Fibroblast of the conjunctiva (primary cell): ENCODE measurements at regions not wholly inside any gene's neighbourhood (a gene's known extent, or its start where the extent isn't known, plus 50 kb on each side); places are given as distances from the start of the nearest gene placed in this dataset.
A peak's percentile ranks its signal among the peaks of the same experiment; 100 is the strongest.

Experiments used
- DNase-seq: peaks from one replicate; pipeline ENCODE4 v3.0.0-alpha.2; 2010; ENCODE audit warnings: low read depth

DNA sequence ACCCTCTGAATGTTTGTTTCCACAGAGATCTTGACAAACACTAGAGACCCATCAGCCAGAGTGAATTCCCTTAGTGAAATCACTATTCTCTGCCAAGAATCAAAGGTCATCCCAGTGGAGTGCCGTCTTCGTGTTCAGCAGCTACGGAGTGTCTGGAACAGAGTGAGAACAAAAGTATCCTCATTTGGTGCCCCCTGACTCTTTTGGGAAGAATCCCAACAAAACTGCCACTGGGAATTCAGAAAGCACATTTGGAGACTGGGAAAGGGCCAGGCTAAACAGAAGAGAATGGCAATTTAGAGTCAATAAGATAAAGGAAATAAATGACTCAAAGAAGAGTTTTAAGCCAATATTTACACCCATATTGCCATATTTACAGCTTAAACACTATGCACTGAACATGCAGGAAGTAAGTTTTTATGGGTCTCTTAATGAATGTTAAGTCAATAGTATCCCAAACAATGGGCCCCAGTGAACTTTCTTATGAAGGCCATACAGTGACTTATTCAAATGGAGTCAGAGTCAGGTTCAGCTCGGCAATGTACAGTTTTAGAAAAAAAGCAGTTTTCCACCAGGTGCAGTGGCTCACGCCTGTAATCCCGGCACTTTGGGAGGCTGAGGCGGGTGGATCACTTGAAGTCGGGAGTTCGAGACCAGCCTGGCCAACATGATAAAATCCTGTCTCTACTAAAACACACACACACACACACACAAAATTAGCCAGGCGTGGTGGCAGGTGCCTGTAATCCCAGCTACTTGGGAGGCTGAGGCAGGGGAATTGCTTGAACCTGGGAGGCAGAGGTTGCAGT is 392.6 kb downstream of the KLF5 start:
- DNase-seq, result no peak

GRCh38 chr13:73450583-73450982 is 391.8 kb downstream of the KLF5 start:
- no peak for DNase-seq

- DNase-seq, result no peak
These were observed 390.4 kb downstream of the KLF5 start for GRCh38 chr13:73449252-73449651.

GRCh38 chr13:73440296-73440895 is 381.6 kb downstream of the KLF5 start:
- no peak for DNase-seq

GRCh38 chr13:73433890-73434289 is 375.1 kb downstream of the KLF5 start:
- DNase-seq, result no peak

GRCh38 chr13:73433458-73433857 is 374.7 kb downstream of the KLF5 start:
- no peak for DNase-seq

DNA sequence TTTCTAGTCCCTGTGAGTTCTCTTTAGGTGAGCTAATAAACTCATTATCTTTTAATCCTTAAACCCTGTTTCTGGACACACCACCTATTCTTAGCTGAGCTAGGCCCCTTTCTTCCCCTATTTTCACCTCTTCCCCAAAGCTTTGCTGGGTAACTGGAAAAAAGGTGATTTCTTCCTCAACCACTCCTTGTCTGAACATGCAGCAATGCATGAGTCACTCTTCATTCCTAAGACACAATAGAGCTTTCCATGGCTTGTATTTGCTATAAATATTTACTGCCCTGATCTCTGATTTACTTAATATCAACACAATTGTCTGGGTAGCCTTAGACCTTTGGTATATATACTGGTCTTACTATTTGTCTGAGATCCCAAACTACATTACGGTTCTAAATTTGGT is 370.9 kb downstream of the KLF5 start:
- no peak for DNase-seq

- no peak for DNase-seq
These were observed 369.9 kb downstream of the KLF5 start for GRCh38 chr13:73428706-73429105.

GRCh38 chr13:73428137-73428536 is 369.3 kb downstream of the KLF5 start:
- DNase-seq, result peak; percentile 28

- no peak for DNase-seq
These were observed 364.2 kb downstream of the KLF5 start for GRCh38 chr13:73422973-73423372.

DNA sequence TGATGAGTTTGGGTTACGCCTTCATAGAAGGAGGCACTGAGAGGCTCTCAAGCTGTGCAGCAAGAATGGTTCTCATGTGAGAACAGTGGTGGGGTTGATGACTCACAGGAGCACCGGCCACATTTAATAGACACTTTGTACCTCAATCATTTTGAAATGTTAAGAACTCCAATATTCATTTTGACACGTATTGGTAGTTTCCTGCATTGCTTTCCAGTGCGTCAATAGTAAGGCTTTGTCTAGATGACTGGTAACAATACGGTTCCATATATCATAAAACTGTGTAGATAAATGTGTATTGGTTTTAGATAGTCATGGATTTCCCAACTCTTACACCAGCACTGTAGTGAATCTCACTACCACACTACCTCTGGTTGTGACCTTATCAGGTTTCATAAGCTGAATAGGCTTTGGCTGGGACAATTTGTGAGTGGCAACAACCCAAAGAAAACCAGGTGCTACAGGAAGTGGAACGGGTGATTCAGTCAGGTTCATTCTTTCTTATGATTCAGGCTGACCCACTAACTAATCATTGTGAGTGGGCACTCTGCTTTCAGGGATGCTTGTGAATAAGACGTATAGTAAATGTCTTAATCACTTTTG is 362.6 kb downstream of the KLF5 start:
- no peak for DNase-seq

DNA sequence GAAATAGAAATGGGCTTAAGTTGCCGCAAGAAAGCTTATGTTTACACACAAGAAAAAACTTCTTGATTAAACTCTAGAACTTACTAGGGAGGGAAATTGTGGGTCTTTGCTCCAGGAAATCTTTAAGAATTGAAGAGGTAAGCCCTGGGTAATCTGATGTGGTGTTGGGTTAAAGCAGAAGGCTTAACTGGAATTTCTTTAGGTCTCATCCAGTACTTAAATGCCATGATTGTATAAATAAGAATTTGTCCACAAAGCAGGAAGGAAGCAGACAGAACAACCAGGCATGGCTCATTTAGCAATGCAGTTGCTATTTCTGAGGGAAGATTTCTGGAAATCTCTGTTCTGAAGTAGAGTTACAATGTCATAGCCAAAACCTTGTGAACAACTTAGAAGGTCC is 360.4 kb downstream of the KLF5 start:
- no peak for DNase-seq

DNA sequence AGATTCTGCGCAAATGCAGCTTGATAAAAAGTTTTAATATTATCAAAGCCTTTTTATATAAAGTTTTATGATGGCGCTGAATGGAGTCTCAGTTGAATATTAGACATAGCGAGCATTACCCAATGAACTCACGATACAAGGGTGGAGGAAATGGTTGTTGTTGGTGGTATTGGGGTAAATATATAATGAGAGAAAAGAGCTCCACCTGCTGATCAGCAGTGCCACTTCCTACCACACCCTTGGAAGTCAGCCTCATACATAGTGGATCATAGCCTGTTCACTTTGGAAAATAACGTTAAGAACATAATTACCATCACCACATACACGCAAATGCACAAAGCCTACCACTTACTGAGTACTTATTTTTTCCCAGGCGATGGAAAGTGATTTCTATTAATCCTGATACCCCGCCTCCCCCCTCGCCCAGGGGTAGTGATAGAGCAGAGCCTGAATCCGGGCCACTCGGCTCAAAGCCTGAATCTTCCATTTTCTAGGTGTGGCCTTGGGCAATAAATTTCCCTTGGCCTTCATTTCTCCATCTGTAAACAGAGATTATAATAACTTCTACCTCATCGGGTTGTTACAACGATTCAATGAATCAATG is 358.3 kb downstream of the KLF5 start:
- DNase-seq, result no peak

DNA sequence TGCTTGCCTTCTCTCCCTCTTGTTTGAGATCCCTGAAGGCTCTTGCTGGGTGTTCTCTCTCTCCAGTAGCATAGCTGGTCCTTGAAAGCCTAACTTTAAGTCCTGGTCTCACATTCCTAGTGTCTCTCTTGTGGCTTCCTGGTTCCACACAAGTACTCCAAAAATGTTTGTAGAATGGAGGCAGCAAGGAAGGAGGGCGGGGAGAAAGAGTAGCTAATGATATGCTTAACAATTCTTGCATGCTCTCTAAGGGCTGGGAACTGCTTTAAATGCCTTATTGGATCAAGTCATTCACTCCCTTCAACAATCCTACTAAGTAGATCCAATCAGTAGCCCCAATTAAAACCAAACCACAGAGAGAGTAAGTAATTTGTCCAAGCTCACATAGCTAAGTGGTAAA is 357.3 kb downstream of the KLF5 start:
- no peak for DNase-seq

DNA sequence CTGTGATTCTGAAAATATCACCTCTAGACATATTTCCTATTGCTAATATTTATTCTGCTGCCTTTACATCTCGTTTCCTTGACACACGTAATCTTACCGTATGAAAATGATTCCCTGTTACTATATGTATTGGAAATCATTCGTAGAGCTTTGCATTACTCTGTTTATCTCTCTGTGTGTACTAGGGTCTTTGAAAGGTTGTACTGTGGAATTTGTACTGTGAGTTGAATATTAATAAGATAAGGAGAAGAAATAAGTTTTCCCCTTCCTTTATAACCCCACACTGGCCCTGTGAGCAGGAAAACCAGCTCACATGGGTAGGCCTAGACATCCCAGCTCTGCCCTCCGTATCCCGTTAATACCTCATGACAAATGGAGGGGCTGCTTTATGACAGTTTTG is 354.9 kb downstream of the KLF5 start:
- no peak for DNase-seq

- no peak for DNase-seq
These were observed 354.1 kb downstream of the KLF5 start for GRCh38 chr13:73412933-73413332.

- no peak for DNase-seq
These were observed 352.4 kb downstream of the KLF5 start for GRCh38 chr13:73411067-73411809.

DNA sequence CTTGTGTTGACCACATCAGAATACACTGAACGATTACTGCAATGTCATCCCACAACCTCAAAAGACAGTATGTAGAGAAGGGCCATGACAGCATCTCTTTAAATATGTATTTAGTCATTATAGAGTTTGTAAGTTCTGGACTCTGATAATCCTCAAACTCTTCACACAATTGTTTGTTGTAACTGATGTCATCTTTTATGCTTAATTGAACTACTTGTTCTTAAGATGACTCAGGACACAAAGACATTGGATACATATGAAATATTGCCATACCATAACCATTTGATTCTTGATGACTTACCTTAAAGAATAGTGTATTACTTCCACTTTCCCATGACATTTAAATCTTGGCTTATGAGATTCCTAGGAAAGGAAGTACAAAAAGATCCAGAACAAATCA is 347.6 kb downstream of the KLF5 start:
- DNase-seq, result no peak

DNA sequence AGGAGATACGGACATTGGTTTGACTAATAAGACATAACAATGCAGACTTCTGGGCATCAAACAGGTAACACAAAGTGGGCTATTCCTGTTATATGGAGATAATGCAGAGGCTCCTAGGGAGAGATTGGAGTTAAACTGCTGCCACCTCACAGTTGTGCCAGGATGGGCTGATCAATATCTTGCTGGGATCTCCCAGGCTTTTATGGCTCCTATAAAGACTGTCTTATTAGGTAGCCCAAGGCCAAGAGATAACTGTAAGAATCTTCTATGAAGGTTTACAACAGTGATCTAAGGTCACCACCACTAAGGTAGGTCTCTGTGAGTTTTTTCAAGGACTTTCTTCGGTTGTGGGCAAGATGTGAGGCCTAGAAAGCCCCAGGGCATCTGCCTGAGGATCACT is 345.8 kb downstream of the KLF5 start:
- DNase-seq, result no peak

DNA sequence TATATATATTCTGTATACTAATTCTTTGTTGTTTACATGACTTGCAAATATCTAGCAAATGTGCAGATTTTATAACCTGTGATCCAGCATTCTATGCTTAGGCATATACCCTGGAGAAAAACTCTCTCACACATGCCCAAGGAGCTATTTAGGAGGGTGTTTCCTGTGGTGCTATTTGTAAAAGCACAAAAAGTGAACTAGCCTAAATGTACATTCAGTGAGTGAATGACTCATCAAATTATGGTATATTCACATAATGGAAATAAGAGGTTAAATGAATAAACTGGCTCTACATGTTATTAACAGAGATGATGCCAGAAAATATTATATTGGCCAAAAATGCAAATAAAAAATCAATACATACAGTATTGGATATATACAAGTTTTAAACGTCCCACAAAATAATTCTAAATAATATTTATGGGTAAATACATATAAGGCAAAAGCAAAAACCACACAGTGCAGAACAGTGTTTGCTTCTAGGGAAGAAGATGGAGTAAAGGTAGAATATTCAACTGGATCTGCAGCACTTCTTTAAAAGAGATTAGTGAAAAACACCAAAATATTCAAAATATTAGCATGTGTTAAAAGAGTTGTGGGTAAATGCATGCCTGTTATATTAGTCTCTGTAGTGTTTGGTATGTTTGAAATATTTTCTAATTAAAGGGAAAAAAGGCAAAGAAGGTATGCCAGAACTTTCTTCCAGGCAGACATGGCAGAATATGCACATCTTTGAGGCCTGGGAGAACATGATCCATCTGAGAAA is 344.7 kb downstream of the KLF5 start:
- no peak for DNase-seq

- DNase-seq, result no peak
These were observed 343.0 kb downstream of the KLF5 start for GRCh38 chr13:73401769-73402168.
